ENCODE measurements at regions not wholly inside any gene's neighbourhood (a gene's known extent, or its start where the extent isn't known, plus 50 kb on each side); places are given as distances from the start of the nearest gene placed in this dataset.
A peak's percentile ranks its signal among the peaks of the same experiment; 100 is the strongest.
"Not testable (repeated sequence)": the region's sequence is repeated elsewhere in the genome, so short reads cannot be mapped to it uniquely, and the experiment has no call there.

GRCh38 chr18:78501251-78501650 lies 478.4 kb upstream of the SALL3 start:
- no peak for DNase-seq (ENCODE audit: extremely low spot score in 2 of 2)
- intact Hi-C loops (cut with DNase I) = no loop called here
- Histone ChIP-seq H3K9me3 (no peaks in the 10 kb centered on the region), H3K36me3 (no peaks in the 10 kb centered on the region), H3K4me1 (no peaks in the 10 kb centered on the region), H3K4me3 (no peak overlapping the region), H3K27ac (no peak overlapping the region), H3K27me3 (no peaks in the 10 kb centered on the region)
- TF ChIP-seq CTCF (IDR thresholded peaks at IDR 0.05) = no peak
- TF ChIP-seq POLR2A (IDR thresholded peaks at IDR 0.05) = no peak
- no peak for TF ChIP-seq POLR2AphosphoS5 (IDR thresholded peaks at IDR 0.05; ENCODE audit: insufficient read depth in 1 of 2, low read depth in 1 of 2)

- no peak overlapping the region for H3K27ac ChIP-seq
- no peaks in the 10 kb centered on the region for H3K9me3 ChIP-seq
- no peak for DNase-seq (ENCODE audit: extremely low spot score in 2 of 2)
- no peaks in the 10 kb centered on the region for H3K36me3 ChIP-seq
- H3K4me1 ChIP-seq = no peaks in the 10 kb centered on the region
- TF ChIP-seq POLR2AphosphoS5 (IDR thresholded peaks at IDR 0.05; ENCODE audit: insufficient read depth in 1 of 2, low read depth in 1 of 2) (no peak), CTCF (IDR thresholded peaks at IDR 0.05) (no peak), POLR2A (IDR thresholded peaks at IDR 0.05) (no peak)
- intact Hi-C loops (cut with DNase I) = no loop called here
- H3K4me3 ChIP-seq = no peak overlapping the region
- H3K27me3 ChIP-seq = no peaks in the 10 kb centered on the region
Measured at GRCh38 chr18:78503129-78503528, 476.5 kb upstream of the SALL3 start.

- Histone ChIP-seq H3K36me3 (no peaks in the 10 kb centered on the region), H3K9me3 (no peaks in the 10 kb centered on the region), H3K4me1 (no peaks in the 10 kb centered on the region), H3K27ac (no peak overlapping the region), H3K4me3 (no peak overlapping the region), H3K27me3 (no peaks in the 10 kb centered on the region)
- DNase-seq (ENCODE audit: extremely low spot score in 2 of 2) = no peak
- no peak for TF ChIP-seq CTCF (IDR thresholded peaks at IDR 0.05)
- no peak for TF ChIP-seq POLR2AphosphoS5 (IDR thresholded peaks at IDR 0.05; ENCODE audit: insufficient read depth in 1 of 2, low read depth in 1 of 2)
- no peak for TF ChIP-seq POLR2A (IDR thresholded peaks at IDR 0.05)
- intact Hi-C loops (cut with DNase I) = no loop called here
Measured at GRCh38 chr18:78505851-78506461, 473.7 kb upstream of the SALL3 start.

GRCh38 chr18:78507217-78507616 lies 472.4 kb upstream of the SALL3 start:
- no peaks in the 10 kb centered on the region for H3K36me3 ChIP-seq
- intact Hi-C loops (cut with DNase I) = no loop called here

GRCh38 chr18:78508228-78508824 lies 471.3 kb upstream of the SALL3 start:
- H3K27me3 ChIP-seq; H3K4me3 ChIP-seq; H3K27ac ChIP-seq; intact Hi-C loops (cut with DNase I); H3K36me3 ChIP-seq; H3K9me3 ChIP-seq; H3K4me1 ChIP-seq: not testable (repeated sequence)
- DNase-seq (ENCODE audit: extremely low spot score in 2 of 2) = peak; percentile 64 to 70

More at GRCh38 chr18:78507217-78507616, 472.4 kb upstream of the SALL3 start:
- Histone ChIP-seq H3K9me3 (no peaks in the 10 kb centered on the region), H3K4me3 (no peak overlapping the region), H3K4me1 (no peaks in the 10 kb centered on the region), H3K27me3 (no peaks in the 10 kb centered on the region), H3K27ac (no peak overlapping the region)
- TF ChIP-seq POLR2A (IDR thresholded peaks at IDR 0.05) = no peak
- no peak for TF ChIP-seq POLR2AphosphoS5 (IDR thresholded peaks at IDR 0.05; ENCODE audit: insufficient read depth in 1 of 2, low read depth in 1 of 2)
- TF ChIP-seq CTCF (IDR thresholded peaks at IDR 0.05) = no peak
- peak; percentile 75 to 79 for DNase-seq (ENCODE audit: extremely low spot score in 2 of 2)

Measured in vagina (tissue), 2 donors.